PFSK-1 (cell line): ENCODE measurements at regions not wholly inside any gene's neighbourhood (a gene's known extent, or its start where the extent isn't known, plus 50 kb on each side); places are given as distances from the start of the nearest gene placed in this dataset.

Experiments
- POLR2AphosphoS5 ChIP-seq: IDR thresholded peaks from 2 replicates; pipeline ENCODE4 v1.6.1; 2012; ENCODE audit warnings: low read depth, mild to moderate bottlenecking, control low read depth, low read length, moderate library complexity
- REST ChIP-seq, 2 experiments: IDR thresholded peaks; 2 replicates each; pipeline versions ENCODE4 v1.6.1 to v1.8.0; 2011 to 2012; ENCODE audit warnings: low read depth in 2 of 2, low read length in 2 of 2, control low read depth in 1 of 2, inconsistent platforms in 1 of 2, mild to moderate bottlenecking in 1 of 2, moderate library complexity in 1 of 2; ENCODE audit not compliant: insufficient read depth in 1 of 2
- SIN3A ChIP-seq: IDR thresholded peaks from 2 replicates; pipeline ENCODE4 v1.6.1; 2012; ENCODE audit warnings: mild to moderate bottlenecking, low read length, moderate library complexity, borderline replicate concordance; ENCODE audit not compliant: insufficient read depth
- TAF1 ChIP-seq: IDR thresholded peaks from 2 replicates; pipeline ENCODE4 v1.6.1; 2012; ENCODE audit warnings: low read length, control low read depth, borderline replicate concordance; ENCODE audit not compliant: insufficient read depth

- TF ChIP-seq SIN3A (no peak), POLR2AphosphoS5 (no peak), REST (IDR thresholded peaks at IDR 0.05; ENCODE audit: insufficient read depth in 1 of 2, low read depth in 2 of 2, low read length in 2 of 2) (no peak), TAF1 (no peak)
These were observed 278.7 kb upstream of the SATB1 start for GRCh38 chr3:18703798-18704197.
